ENCODE measurements at regions not wholly inside any gene's neighbourhood (a gene's known extent, or its start where the extent isn't known, plus 50 kb on each side); places are given as distances from the start of the nearest gene placed in this dataset.

- TF ChIP-seq CTCF (IDR thresholded peaks at IDR 0.05) (no peak), POLR2A (IDR thresholded peaks at IDR 0.05; ENCODE audit: low read length) (no peak), MAZ (IDR thresholded peaks at IDR 0.05; ENCODE audit: borderline replicate concordance, low read depth, low read length) (no peak), RCOR1 (IDR thresholded peaks at IDR 0.05; ENCODE audit: low read depth, low read length) (no peak), ESRRA (IDR thresholded peaks at IDR 0.05; ENCODE audit: borderline replicate concordance, low read length) (no peak), SMC3 (IDR thresholded peaks at IDR 0.05) (no peak), CEBPB (IDR thresholded peaks at IDR 0.05) (no peak), MYC (IDR thresholded peaks at IDR 0.05; ENCODE audit: borderline replicate concordance, low read length) (no peak), CBX8 (IDR thresholded peaks at IDR 0.05) (no peak)
- TF ChIP-seq, protein P1, sequence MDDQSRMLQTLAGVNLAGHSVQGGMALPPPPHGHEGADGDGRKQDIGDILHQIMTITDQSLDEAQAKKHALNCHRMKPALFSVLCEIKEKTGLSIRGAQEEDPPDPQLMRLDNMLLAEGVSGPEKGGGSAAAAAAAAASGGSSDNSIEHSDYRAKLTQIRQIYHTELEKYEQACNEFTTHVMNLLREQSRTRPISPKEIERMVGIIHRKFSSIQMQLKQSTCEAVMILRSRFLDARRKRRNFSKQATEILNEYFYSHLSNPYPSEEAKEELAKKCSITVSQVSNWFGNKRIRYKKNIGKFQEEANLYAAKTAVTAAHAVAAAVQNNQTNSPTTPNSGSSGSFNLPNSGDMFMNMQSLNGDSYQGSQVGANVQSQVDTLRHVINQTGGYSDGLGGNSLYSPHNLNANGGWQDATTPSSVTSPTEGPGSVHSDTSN (IDR thresholded peaks at IDR 0.05): no peak
- TF ChIP-seq, protein P2, sequence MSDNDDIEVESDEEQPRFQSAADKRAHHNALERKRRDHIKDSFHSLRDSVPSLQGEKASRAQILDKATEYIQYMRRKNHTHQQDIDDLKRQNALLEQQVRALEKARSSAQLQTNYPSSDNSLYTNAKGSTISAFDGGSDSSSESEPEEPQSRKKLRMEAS (IDR thresholded peaks at IDR 0.05): no peak
Measured at GRCh38 chrX:73964579-73964978, 112.1 kb upstream of the XIST start.

All from A549 (cell line).